ENCODE measurements at regions not wholly inside any gene's neighbourhood (a gene's known extent, or its start where the extent isn't known, plus 50 kb on each side); places are given as distances from the start of the nearest gene placed in this dataset.

DNA sequence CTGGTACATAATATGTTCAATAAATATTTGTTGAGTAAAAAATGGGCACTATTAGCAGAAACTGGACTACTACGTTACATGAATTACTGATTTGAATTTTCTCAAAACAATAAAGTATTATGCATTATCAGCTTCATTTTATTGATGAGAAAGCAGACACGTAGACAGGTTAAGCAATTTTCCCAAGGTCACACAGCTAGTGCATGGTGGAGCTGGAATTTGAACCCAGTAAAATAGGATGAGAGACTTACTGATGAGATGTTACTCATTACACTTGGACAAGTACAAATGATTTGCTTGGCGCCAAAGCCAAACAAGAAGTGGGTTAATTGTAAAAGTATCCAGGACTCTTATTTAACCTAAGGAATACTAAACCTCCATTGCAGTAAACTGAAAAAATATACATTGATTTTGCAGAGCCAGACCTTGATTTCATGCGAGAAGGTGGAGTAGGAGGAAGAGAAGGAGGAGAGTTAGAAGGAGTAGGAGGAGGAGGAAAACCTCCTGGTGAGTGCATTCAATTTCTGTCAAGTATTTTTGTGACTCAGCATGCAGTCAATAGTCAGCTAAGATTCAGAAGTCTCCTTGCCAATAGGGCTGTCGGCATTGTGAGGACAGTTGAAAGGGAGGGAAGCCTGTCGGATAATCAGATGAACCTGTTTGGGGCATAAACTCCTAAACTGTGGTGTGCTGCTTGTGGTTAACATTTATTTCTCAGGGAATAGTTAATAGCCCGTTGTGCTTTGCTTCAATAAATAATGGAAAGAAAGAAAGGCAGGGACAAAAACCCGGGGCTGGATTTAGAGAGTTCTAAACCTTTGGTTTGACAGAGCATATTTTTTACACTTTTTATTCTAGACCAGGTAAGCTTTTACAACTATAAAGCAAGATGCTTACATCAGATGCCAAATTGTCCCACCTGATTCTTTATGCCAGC lies 77.0 kb upstream of the TACR1 start:
- no peak for TF ChIP-seq POLR2A (IDR thresholded peaks at IDR 0.05)
- TF ChIP-seq, protein P1, sequence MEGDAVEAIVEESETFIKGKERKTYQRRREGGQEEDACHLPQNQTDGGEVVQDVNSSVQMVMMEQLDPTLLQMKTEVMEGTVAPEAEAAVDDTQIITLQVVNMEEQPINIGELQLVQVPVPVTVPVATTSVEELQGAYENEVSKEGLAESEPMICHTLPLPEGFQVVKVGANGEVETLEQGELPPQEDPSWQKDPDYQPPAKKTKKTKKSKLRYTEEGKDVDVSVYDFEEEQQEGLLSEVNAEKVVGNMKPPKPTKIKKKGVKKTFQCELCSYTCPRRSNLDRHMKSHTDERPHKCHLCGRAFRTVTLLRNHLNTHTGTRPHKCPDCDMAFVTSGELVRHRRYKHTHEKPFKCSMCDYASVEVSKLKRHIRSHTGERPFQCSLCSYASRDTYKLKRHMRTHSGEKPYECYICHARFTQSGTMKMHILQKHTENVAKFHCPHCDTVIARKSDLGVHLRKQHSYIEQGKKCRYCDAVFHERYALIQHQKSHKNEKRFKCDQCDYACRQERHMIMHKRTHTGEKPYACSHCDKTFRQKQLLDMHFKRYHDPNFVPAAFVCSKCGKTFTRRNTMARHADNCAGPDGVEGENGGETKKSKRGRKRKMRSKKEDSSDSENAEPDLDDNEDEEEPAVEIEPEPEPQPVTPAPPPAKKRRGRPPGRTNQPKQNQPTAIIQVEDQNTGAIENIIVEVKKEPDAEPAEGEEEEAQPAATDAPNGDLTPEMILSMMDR (IDR thresholded peaks at IDR 0.05 in 8 of 11, conservative IDR thresholded peaks at IDR 0.05 in 3 of 11), result no peak

Data from spleen (tissue), 7 donors.